HG02884 (cell line): ENCODE measurements at regions not wholly inside any gene's neighbourhood (a gene's known extent, or its start where the extent isn't known, plus 50 kb on each side); places are given as distances from the start of the nearest gene placed in this dataset.

Source experiments
- ATAC-seq: cut with Tn5 transposase; IDR thresholded peaks from one replicate; pipeline ENCODE4 v1.9.1; 2021; ENCODE audit warnings: mild to moderate bottlenecking, moderate library complexity; ENCODE audit not compliant: unreplicated experiment

DNA sequence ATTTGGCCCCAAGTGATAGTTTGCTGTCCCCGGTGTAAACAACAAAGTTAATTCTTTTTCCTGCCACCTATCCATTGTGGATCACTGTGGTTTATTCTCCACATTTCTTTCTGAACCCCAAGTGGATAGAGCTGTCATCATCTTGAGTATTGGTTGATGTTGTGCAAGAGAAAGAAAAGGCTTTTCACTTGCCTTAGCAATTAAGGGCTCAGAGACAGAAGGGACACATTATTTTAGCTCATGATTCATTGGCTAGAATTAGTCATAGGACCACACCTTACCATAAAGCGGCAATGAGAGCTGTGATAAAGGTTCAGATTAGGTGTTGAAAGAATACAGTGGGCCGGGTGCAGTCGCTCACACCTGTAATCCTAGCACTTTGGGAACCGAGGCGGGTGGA, 442.1 kb upstream of the DCC start:
- no peak for ATAC-seq

DNA sequence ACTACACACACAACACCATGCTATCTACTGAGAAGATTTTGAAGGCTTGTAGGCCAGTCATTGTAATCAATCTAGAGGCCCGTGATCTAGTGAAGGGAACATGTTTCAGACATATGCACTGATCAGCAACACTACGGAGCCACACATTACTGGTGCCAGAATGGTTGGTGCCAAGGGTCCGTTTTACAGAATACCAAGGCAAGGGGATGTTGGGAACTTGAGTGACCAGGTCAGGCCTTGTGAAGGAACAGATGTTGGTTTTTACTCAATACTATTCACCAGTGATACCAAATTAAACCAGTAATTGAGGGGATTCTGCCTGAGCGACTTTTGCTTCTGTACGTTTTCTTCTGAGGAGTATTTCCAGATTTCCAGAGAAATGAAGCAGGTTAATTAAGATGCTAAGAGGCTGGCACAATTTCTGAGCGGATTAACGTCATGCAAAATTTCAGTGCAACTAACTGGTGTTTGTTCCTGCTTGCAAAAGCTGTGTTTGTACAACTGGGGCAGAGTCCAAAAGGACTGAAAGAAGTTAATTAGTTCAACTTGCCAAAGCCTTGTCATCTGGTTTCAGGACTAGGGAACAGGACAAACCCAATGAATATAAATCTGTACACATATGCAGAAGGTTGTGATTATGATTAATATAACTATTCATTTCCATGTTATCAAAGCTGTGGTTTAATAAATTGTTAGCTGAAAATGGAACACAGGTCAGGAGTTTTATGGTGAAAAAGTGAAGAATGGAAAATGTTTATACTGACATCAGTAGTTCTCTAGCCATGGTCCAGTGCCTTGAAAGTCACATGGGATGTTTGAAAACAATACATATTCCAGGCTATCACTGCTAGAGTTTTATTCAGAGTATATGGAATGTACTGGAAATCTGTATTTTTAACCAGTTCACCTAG, 432.1 kb upstream of the DCC start:
- ATAC-seq, result no peak

DNA sequence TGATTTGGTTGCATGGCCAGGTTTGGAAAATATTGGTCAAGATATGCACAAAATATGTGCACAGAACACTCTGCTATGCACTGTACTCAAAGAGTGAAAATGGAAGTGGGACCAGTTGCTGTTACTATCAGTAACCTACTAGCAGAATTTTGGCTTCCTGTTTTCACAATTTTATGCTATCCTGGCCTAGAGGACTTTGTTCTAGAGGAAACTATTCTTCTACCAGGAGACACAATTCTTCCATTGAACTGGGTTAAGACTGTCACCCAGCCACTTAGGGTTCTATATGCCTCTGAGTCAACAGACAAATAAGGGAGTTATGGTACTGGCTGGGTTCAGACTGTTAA, 431.4 kb upstream of the DCC start:
- ATAC-seq, result no peak

DNA sequence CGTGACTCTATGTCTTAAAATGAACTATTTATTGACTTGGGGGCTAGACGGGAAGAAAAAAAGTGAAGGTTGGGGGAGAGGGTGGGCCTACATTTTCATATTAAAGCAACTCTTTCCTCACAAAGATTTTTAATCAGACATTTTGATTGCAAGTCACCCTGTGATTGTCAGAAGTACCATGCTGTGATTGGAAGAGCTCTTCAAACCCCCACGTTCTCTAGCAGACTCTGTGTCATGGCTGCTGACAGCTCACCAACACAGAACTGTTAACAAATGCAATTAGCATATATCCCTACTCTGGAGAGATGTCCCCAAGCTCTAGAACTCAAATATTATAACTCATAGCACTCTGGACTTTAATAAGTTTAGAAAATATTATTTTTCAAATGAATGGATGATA, 428.4 kb upstream of the DCC start:
- no peak for ATAC-seq

DNA sequence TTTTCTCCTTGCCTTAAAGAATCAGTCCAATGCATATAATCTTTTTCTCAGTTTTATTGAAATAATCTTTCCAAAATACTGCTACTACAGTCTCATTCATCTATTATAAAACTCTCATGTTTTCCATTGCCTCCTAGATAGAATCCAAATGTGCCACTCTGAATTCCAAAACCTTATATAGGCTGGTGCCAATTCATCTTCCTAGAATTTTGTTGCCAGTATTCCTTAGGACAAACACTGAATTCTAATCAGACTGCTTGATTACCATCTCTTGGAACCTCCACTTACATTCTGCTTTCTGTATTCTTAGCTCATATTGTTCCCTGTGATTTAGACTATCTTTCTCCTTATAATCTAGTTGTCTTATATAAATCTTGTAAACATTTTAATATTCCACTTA, 427.6 kb upstream of the DCC start:
- ATAC-seq, result no peak

DNA sequence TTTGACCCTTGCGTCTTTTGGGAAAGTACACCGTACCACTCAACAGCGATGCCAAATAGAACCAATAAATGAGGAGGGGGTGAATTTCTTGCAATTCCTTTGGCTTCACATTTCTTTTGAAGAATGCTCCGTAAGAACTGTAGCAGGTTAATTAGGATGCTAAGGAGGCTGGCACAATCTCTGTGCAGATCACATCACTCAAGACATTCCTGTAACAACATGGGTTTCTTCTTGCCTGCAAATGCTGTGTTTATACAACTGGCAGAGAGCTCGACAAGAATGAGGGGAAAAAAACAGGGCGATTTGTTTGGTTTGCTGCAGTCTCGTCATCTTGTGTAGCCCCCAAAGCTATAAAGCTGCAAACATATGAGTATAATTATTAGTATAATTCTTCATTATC, 424.8 kb upstream of the DCC start:
- no peak for ATAC-seq

DNA sequence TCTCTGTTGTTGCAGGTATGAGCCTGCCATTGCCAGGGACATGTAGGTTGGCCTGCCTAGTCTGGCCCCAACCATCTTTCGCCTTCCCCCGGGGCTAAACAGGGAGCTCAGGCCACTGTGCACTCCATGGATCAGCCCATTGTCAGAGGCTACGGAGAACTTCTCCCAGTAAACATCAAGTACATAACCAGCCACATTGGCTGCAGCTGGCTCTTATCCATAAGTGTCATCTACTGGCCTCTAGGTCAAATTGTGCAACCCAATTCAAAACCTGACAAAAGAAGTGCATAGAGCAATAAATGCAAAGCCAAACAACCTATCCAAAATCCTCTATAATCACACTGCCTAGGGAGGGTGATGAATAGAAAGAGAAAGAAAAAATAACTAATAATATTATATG, 418.1 kb upstream of the DCC start:
- ATAC-seq, result no peak

DNA sequence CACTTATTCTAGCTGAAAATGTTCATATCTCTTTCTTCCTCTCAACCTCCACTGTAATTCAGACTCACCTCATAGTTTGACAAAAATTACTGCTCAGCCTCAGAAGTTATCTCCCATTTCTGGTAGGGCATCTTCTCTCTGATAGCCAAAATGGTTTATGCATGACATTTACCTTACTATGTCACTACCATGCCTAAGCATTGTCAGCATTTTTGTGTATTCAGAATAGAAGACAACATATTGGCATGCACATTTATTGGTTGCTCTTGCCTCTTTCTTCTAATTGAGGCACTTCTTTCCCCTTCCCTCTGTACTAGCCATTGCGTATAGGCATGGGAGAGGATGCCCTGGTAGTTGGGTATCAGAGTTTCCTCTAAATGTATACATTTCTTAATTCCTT, 406.1 kb upstream of the DCC start:
- ATAC-seq, result no peak

DNA sequence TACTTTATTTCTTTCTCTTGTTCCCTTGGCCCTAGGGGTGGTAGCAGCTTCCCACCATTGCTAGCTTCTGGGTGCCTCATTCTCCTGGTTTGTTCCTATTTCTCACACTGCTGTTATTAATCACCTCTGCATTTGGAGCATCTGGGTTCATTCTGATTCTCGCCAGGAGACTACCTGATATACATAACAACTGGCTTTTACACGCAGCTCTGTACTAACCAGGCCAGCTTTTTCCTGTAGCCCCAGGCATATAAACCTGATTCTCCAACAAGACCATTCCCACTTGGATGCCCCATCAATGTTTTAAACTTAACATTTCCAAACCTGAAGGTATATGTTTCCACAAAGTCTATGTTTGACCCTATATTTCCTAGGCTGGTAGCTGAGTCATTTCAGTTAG, 403.9 kb upstream of the DCC start:
- ATAC-seq, result no peak

DNA sequence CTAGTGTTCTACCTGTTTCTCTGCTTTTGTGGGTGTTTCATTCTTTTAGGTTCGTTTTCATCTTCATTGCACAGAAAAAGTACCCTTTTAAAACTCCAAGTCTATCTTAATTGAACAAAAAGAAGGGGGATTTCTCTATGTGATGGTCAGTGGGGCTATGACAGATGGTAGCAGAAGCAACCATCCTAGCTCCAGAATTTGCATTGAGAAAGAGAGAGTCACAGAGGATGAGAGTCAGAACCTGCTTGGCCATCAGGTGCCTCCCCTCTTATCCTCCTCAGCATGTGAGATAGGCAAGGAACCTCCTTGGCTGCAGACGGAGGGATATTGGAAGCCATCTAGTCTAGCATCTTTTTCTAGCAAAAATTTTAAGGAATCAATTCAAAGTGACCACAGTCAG, 398.0 kb upstream of the DCC start:
- ATAC-seq, result no peak

DNA sequence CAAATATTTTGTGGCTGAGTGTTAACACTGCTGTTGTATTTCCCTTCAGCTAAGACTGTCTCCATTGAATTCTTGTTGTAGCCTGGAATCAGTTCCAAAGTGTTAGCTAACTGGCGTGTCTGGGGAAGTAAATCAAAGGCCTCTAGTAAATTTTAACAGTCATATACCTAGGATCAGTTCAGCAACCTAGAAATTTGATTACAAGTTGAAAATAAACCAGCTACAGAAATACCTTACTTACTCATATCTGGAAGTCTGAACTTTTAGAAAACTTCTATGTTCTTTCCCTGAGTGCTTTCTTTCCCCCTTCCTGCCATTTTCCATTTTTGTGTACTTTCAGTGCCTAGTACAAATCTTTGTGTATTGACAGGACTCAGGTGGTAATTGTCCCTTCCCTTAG, 396.7 kb upstream of the DCC start:
- peak; percentile 32 for ATAC-seq

DNA sequence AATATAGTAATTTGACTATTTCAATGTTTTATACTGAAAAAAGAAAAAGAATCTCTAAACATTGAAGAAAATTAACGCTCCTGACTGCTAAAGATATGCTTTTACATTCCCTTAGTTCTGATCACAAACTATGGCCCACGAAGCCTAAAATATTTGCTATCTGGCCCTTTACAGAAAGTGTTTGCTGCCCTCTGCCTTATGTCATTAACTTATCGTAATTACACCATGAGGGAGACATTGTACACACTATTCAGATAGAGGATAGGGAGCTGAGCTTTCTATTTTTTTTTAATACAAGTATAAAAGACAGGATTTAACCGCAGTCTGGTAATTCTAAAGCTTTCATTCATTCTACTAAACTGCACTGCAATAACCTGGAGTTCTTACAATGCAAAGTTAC, 393.1 kb upstream of the DCC start:
- no peak for ATAC-seq

DNA sequence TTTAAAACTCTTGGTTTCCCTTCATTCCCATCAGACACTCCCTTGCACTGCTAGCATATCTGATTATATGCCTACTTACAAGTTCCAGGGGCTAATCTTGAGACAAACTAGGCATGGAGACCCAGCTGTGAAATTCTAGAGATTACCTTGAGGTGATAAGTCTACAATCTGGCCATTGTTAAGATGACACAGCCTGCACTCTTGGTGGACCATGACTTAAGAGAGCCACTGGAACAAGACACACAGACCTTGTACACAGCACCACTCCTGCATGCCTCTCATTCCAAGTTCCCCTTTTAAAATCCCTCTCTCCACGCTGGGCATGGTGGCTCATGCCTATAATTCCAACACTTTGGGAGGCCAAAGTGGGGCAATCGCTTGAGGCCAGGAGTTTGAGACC, 387.2 kb upstream of the DCC start:
- ATAC-seq, result no peak

DNA sequence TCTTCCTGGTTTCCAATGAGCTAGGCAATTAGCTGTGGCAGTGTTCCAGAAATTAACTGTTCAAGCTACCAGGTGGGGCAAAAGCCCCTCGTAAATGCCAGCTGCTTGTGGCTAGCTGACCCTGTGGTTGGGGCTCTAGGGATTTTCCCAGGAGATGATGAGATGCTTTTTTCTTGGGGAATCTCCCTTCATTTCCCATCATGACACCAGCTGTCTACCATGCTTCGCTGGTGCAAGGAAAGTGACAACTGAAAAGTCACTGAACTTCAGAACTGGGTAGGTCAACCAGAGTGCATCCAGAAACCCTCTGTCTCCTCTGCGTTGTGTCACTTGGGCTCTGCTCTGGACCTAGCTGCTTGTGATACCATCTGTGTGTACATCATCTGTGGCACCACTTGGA, 386.5 kb upstream of the DCC start:
- ATAC-seq, result peak; percentile 83

DNA sequence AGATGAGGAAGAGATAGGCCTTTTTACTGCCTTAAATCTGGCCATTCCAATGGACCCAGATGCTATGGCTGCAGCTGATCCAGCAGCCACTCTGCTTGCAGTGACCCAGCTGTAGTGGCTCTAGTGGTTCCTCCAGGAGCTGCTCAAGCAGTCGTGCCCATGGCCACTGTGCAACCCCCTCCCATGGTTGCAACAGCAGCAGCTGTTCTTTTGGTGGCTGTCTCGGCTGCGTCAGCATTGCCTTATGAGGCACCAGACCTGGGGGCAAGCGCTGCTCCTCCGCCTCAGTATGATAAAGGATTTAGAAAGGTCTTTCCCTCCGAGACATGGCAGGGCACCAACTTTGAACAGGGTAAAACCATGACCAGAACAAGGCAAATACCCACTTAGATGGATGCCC, 384.9 kb upstream of the DCC start:
- no peak for ATAC-seq

DNA sequence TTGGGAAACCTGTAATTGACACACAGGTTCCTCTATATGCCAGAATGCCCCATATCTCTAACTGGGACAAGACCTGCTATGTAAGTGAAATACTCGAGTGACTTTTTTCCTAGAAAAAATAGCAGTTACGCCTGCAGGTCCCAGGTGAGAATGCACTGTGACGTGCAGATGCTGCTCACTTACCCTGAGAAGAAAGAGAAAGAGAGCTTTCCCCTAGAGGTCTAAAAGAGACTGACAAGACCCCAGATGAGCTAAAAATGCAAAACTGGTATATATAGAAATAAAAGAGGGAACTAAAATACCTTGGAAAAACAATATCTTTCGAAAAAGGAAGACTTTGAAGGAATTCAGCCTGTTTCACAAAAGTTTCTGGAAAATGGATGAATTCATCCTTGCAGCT, 383.0 kb upstream of the DCC start:
- no peak for ATAC-seq

DNA sequence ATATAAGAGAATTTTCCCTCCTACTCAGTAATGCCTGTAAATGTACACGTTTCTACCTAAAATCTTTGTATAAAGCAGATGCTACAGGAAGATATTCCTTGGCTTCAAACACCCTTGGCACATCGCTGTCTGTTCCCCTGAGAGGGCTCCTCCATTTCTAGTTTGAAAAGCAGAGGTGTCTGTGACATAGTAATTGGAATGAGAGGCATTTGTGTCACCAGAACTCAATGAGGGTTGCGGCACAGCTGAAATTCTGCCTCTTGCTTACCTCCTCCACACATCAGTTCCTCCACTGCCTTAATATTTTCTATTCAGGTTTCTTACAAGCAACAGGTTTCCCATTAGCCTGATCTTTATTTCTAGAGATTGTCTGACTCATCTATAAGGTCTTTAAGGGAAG, 359.9 kb upstream of the DCC start:
- ATAC-seq, result no peak

DNA sequence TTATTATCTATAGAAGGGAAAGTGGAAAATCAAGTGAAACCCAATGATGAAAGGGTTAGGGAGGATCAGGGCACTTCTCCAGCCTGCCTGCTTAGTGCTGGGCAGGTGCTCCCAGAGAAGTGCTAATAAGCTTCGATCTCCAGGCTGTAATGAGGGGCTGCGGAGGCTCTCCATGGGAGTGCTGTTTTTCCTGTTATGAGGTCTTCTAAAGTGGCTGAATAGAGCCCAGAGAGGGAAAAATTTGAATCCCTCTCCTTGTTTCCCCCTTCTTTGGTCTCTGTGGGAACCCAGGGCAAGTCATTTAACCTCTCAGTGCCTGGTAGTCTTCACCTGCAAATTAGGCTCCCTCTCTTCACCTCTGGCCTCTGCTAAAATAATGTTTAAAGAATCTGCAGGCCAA, 351.7 kb upstream of the DCC start:
- no peak for ATAC-seq

DNA sequence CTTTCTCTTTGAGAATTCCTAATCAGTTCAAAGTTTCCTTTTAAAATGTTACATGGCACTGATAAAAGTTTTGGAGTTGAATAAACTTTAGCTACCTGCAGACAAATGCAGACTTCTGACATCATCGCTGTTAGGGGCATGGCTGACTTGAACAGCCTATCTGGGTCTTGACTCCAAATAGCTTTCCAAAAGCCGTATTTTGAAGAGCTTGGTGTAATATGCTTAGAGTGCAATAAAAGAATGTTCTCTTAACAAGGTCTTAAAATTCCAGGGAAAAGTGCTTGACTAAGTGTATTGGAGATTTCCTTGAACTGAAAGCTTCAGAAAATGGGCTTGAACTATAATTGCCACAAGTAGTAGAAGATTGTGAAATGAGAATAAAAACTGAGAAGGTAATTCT, 342.9 kb upstream of the DCC start:
- no peak for ATAC-seq

DNA sequence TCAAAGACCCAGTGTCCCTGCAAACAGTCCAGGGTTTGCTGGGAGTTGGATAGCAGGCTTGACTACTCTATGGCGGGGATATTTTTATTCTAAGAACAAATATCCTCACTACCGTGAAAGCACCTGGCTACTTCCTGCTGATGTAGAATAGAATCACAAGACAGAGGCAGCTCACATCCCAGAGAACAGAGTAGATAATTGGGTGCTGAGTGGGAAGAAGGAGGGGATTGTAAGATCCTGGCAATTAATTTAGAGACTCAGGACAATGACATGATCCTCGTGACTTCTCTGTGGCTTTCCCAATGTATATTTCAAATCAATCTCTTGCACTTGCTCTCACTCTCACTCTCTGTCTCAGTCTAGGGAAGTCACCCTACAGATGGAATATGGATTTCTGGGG, 341.9 kb upstream of the DCC start:
- ATAC-seq, result no peak

DNA sequence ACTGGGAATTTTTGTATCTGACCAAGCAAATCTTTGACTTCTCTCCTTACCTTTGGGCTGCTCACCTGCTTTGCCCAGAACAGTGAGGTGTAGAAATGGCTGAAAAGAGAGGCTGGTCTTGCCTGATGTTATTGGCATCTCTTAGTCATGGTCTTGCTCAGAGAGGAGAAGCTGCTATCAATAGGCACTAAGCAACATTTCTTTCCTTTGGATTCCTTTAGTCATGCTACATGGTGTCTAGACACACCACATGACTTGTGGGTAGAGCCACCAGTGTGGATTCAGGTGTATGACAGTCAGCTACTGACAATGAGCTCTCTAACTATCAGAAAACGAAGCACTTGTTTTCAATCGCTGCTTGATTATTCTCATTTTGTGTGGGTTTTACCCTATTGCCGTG, 341.3 kb upstream of the DCC start:
- ATAC-seq, result no peak

DNA sequence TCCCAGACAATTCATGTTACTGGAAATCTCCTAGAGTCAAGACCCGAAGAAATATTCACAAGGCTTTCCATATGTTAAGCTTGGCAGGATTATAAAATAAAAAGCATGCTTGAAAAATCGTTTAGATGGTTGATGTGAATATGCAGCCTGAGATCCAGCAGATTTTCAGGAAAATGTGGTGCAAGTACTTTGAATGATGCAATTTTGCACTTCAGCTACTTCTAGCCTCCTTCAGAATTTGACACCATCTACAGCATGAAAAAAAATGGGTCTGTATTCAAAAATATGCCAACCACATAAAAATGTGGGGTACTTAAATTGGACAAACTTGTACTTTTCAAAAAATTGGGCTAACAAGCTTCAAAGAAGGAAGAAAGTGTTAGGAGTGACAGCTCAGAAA, 340.6 kb upstream of the DCC start:
- no peak for ATAC-seq

DNA sequence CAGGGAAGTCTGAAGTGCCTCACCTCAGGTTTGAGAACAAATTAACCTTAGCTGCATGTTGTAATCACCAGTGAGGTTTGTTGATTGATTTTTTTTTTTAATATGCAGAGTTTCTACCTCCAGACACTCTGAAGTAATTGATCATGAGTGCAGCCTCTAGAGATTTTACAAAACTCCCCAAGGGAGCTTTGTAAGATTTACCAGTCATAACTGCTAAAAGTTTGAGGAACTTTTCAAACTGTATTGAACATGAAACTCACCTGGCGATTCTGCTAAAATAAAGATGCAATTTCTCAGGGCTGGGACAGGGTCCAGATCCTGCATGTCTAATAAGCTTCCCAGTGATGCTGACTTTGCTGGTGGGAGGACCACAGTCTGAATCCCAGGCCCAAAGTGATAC, 339.6 kb upstream of the DCC start:
- ATAC-seq, result no peak
